ENCODE measurements at regions not wholly inside any gene's neighbourhood (a gene's known extent, or its start where the extent isn't known, plus 50 kb on each side); places are given as distances from the start of the nearest gene placed in this dataset.

GRCh38 chr6:141988954-141989705 lies 143.6 kb upstream of the GJE1 start:
- Histone ChIP-seq H3K9me3 (replicated peaks; ENCODE audit: insufficient read depth, low read length) (no peaks in the 10 kb centered on the region), H3K27me3 (replicated peaks; ENCODE audit: insufficient read depth, low read length) (no peaks in the 10 kb centered on the region), H4K20me1 (ENCODE audit: insufficient read depth, low read length) (no peaks in the 10 kb centered on the region), H3K4me3 (ENCODE audit: low read length) (no peak overlapping the region), H3K27ac (ENCODE audit: low read length) (no peak overlapping the region), H3K9me2 (replicated peaks; ENCODE audit: insufficient read depth, low read length) (no peaks in the 10 kb centered on the region), H3K4me2 (ENCODE audit: low read depth, low read length) (no peak overlapping the region), H3K9ac (ENCODE audit: low read length) (no peak overlapping the region), H3K4me1 (ENCODE audit: low read length) (no peaks in the 10 kb centered on the region), H2AFZ (ENCODE audit: low read length) (no peak overlapping the region), H3K36me3 (replicated peaks; ENCODE audit: insufficient read depth, low read length) (no peaks in the 10 kb centered on the region), H3K79me2 (ENCODE audit: low read length) (no peaks in the 10 kb centered on the region), H3F3A (ENCODE audit: insufficient read depth, low read length) (no peaks in the 10 kb centered on the region)
- peak; percentile 28 for DNase-seq
- TF ChIP-seq EZH2phosphoT487 (IDR thresholded peaks at IDR 0.05; ENCODE audit: low read length) (no peak), CTCF (IDR thresholded peaks at IDR 0.05; ENCODE audit: low read length) (peak; percentile 65), EZH2 (optimal IDR thresholded peaks at IDR 0.05; ENCODE audit: low read depth, low read length) (no peak)

DNA sequence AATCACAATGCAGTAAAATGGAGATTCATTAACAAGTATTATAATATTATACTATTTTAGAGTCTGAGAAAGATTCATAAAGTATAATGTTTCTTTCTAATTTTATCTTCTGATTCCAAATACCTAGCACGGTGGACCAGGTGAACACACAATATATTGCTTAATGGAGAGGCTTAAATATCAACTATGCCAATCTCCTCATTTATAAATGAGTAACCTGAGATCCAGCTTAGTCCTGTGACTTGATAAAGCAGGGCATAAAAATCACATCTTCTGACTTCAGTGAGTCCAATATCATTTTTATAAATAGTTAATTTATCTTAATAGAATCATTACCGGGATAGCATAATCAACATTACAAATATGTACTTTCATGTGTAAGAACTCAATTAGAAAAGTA lies 144.4 kb upstream of the GJE1 start:
- Histone ChIP-seq H3F3A (ENCODE audit: insufficient read depth, low read length) (no peaks in the 10 kb centered on the region), H4K20me1 (ENCODE audit: insufficient read depth, low read length) (no peaks in the 10 kb centered on the region), H3K9me3 (replicated peaks; ENCODE audit: insufficient read depth, low read length) (no peaks in the 10 kb centered on the region), H3K9me2 (replicated peaks; ENCODE audit: insufficient read depth, low read length) (no peaks in the 10 kb centered on the region), H3K9ac (ENCODE audit: low read length) (no peak overlapping the region), H2AFZ (ENCODE audit: low read length) (no peak overlapping the region), H3K4me2 (ENCODE audit: low read depth, low read length) (no peak overlapping the region), H3K27ac (ENCODE audit: low read length) (no peak overlapping the region), H3K79me2 (ENCODE audit: low read length) (no peaks in the 10 kb centered on the region), H3K36me3 (replicated peaks; ENCODE audit: insufficient read depth, low read length) (no peaks in the 10 kb centered on the region), H3K4me3 (ENCODE audit: low read length) (no peak overlapping the region), H3K4me1 (ENCODE audit: low read length) (no peaks in the 10 kb centered on the region), H3K27me3 (replicated peaks; ENCODE audit: insufficient read depth, low read length) (no peaks in the 10 kb centered on the region)
- TF ChIP-seq EZH2phosphoT487 (IDR thresholded peaks at IDR 0.05; ENCODE audit: low read length): no peak
- TF ChIP-seq CTCF (IDR thresholded peaks at IDR 0.05; ENCODE audit: low read length): no peak
- no peak for TF ChIP-seq EZH2 (optimal IDR thresholded peaks at IDR 0.05; ENCODE audit: low read depth, low read length)
- DNase-seq: no peak

- no peak overlapping the region for H3K4me2 ChIP-seq (ENCODE audit: low read depth, low read length)
- no peak overlapping the region for H3K27ac ChIP-seq (ENCODE audit: low read length)
- no peaks in the 10 kb centered on the region for H3K27me3 ChIP-seq (replicated peaks; ENCODE audit: insufficient read depth, low read length)
- H3K4me3 ChIP-seq (ENCODE audit: low read length): no peak overlapping the region
- no peak overlapping the region for H2AFZ ChIP-seq (ENCODE audit: low read length)
- no peaks in the 10 kb centered on the region for H4K20me1 ChIP-seq (ENCODE audit: insufficient read depth, low read length)
- H3K79me2 ChIP-seq (ENCODE audit: low read length): no peaks in the 10 kb centered on the region
- H3K9ac ChIP-seq (ENCODE audit: low read length): no peak overlapping the region
- H3F3A ChIP-seq (ENCODE audit: insufficient read depth, low read length): no peaks in the 10 kb centered on the region
- no peaks in the 10 kb centered on the region for H3K36me3 ChIP-seq (replicated peaks; ENCODE audit: insufficient read depth, low read length)
- H3K4me1 ChIP-seq (ENCODE audit: low read length): no peaks in the 10 kb centered on the region
- no peaks in the 10 kb centered on the region for H3K9me3 ChIP-seq (replicated peaks; ENCODE audit: insufficient read depth, low read length)
- no peaks in the 10 kb centered on the region for H3K9me2 ChIP-seq (replicated peaks; ENCODE audit: insufficient read depth, low read length)
- TF ChIP-seq EZH2phosphoT487 (IDR thresholded peaks at IDR 0.05; ENCODE audit: low read length) (no peak), CTCF (IDR thresholded peaks at IDR 0.05; ENCODE audit: low read length) (no peak), EZH2 (optimal IDR thresholded peaks at IDR 0.05; ENCODE audit: low read depth, low read length) (no peak)
- DNase-seq: no peak
Measured at GRCh38 chr6:141986457-141986856, 146.3 kb upstream of the GJE1 start.
